B cell (primary cell): ENCODE measurements at regions not wholly inside any gene's neighbourhood (a gene's known extent, or its start where the extent isn't known, plus 50 kb on each side); places are given as distances from the start of the nearest gene placed in this dataset.

Experiments
- ATAC-seq: fragments of 200-7000 bp; cut with Tn5 transposase; one replicate; pipeline ENCODE4 v1.10.0; 2021; ENCODE audit warnings: low read depth, mild to moderate bottlenecking, moderate number of reproducible peaks, moderate library complexity
- CTCF ChIA-PET: fragments of 350-600 bp; sonication (Branson Sonifier 250); formaldehyde crosslinking; loops from one replicate; lab custom pipeline; 2021; ENCODE audit warnings: antibody characterized with exemption, inconsistent platforms; lab: Charles Lee
- POLR2A ChIA-PET: fragments of 350-600 bp; sonication (Branson Sonifier 250); formaldehyde crosslinking; loops from one replicate; lab custom pipeline; 2021; ENCODE audit warnings: antibody characterized with exemption; lab: Charles Lee
- DNase-seq: peaks from one replicate; pipeline ENCODE4 v3.0.0; 2013
- H2AFZ ChIP-seq: 2 replicates; pipeline ENCODE4 v1.6.1; 2012; ENCODE audit warnings: mild to moderate bottlenecking, low read depth, low read length; ENCODE audit not compliant: insufficient read depth, poor library complexity, severe bottlenecking
- H3K27ac ChIP-seq, 2 donors: 1 replicate in 1 of 2; 2 replicates in 1 of 2; pipeline ENCODE4 v1.5.1; 2012 to 2013; ENCODE audit warnings: low read length in 2 of 2, mild to moderate bottlenecking in 2 of 2, moderate library complexity in 1 of 2
- H3K27me3 ChIP-seq, 4 experiments: fragments of 200-600 bp in 1 of 4; sonication (generic) in 1 of 4; replicated peaks in 1 of 4; 1 replicate in 2 of 4; 2 replicates in 2 of 4; pipeline versions ENCODE4 v1.6.1 to v1.7.0; 2013 to 2016; ENCODE audit warnings: low read length in 3 of 4, mild to moderate bottlenecking in 2 of 4, mixed read lengths in 1 of 4, moderate library complexity in 1 of 4; ENCODE audit not compliant: insufficient read depth in 4 of 4, control insufficient read depth in 3 of 4; ENCODE audit errors: control extremely low read depth in 1 of 4
- H3K36me3 ChIP-seq, 2 experiments: replicated peaks in 1 of 2; 1 replicate in 1 of 2; 2 replicates in 1 of 2; pipeline versions ENCODE4 v1.6.1 to v1.7.1; 2013; ENCODE audit warnings: low read length in 1 of 2; ENCODE audit not compliant: insufficient read depth in 2 of 2, control insufficient read depth in 1 of 2; ENCODE audit errors: control extremely low read depth in 1 of 2, extremely low read depth in 1 of 2
- H3K4me1 ChIP-seq, 2 donors: fragments of 200-600 bp in 1 of 2; sonication (generic) in 1 of 2; 1 replicate in 1 of 2; 2 replicates in 1 of 2; pipeline versions ENCODE4 v1.5.1 to v1.6.1; 2013 to 2017; ENCODE audit warnings: low read length in 2 of 2; ENCODE audit not compliant: control insufficient read depth in 2 of 2, insufficient read depth in 2 of 2
- H3K4me2 ChIP-seq: replicated peaks from 2 replicates; pipeline ENCODE3; 2012; ENCODE audit warnings: mild to moderate bottlenecking, low read depth, low read length; ENCODE audit not compliant: poor library complexity, severe bottlenecking
- H3K4me3 ChIP-seq, 5 experiments: fragments of 200-600 bp in 1 of 5; sonication (generic) in 1 of 5; 1 replicate in 3 of 5; 2 replicates in 2 of 5; pipeline versions ENCODE4 v1.5.1 to v1.7.0; 2011 to 2016; ENCODE audit warnings: low read length in 4 of 5, mild to moderate bottlenecking in 4 of 5, low read depth in 2 of 5, control low read depth in 1 of 5, moderate library complexity in 1 of 5; ENCODE audit not compliant: insufficient read depth in 1 of 5; ENCODE audit errors: control extremely low read depth in 1 of 5, extremely low read depth in 1 of 5
- H3K79me2 ChIP-seq: fragments of 200-600 bp; sonication (generic); one replicate; pipeline ENCODE4 v1.6.0; 2016; ENCODE audit warnings: low read length; ENCODE audit not compliant: control insufficient read depth, insufficient read depth
- H3K9ac ChIP-seq: fragments of 200-600 bp; sonication (generic); 2 replicates; pipeline ENCODE4 v1.6.1; 2017; ENCODE audit warnings: mild to moderate bottlenecking, low read length, moderate library complexity
- H3K9me3 ChIP-seq, 3 donors: one replicate each; pipeline versions ENCODE4 v1.6.1 to v1.7.1; 2013; ENCODE audit warnings: low read length in 2 of 3; ENCODE audit not compliant: control insufficient read depth in 2 of 3, insufficient read depth in 1 of 3; ENCODE audit errors: control extremely low read depth in 1 of 3
- H4K20me1 ChIP-seq: 2 replicates; pipeline ENCODE4 v1.6.0; 2012; ENCODE audit warnings: mild to moderate bottlenecking, low read length; ENCODE audit not compliant: insufficient read depth, control insufficient read depth, poor library complexity, severe bottlenecking
- H3K27ac Mint-ChIP-seq: one replicate; pipeline ENCODE4 v1.8.0; 2021; ENCODE audit warnings: mixed read lengths
- H3K27me3 Mint-ChIP-seq: one replicate; pipeline ENCODE4 v1.8.0; 2021; ENCODE audit warnings: mixed read lengths
- H3K4me1 Mint-ChIP-seq: one replicate; pipeline ENCODE4 v1.8.0; 2021; ENCODE audit warnings: mixed read lengths
- H3K4me3 Mint-ChIP-seq: one replicate; pipeline ENCODE4 v1.8.0; 2021; ENCODE audit warnings: mixed read lengths
- H3K9me3 Mint-ChIP-seq: one replicate; pipeline ENCODE4 v1.8.0; 2022; ENCODE audit warnings: mixed read lengths; ENCODE audit not compliant: insufficient read depth
- EZH2 ChIP-seq: IDR thresholded peaks from 2 replicates; pipeline ENCODE4 v1.6.1; 2012; ENCODE audit warnings: borderline replicate concordance, low read depth, mild to moderate bottlenecking, moderate library complexity, low read length; ENCODE audit not compliant: insufficient read depth, poor library complexity, severe bottlenecking
- WGBS: methylation state at CpG from one replicate; pipeline ENCODE4 v1.1.5; 2013; ENCODE audit warnings: missing lambda C conversion rate; ENCODE audit not compliant: insufficient coverage; 5-methylcytosine and 5-hydroxymethylcytosine counted together
- intact Hi-C: fragments of 100-400 bp; cut with micrococcal nuclease; formaldehyde crosslinking; loops from one replicate; pipeline ENCODE4 v1.10.0; 2022
- TF ChIP-seq, protein P1 (sequence below): fragments of 200-600 bp; IDR thresholded peaks from one replicate; pipeline ENCODE4 v1.8.0; 2022; ENCODE audit warnings: antibody characterized with exemption, mild to moderate bottlenecking

DNA sequence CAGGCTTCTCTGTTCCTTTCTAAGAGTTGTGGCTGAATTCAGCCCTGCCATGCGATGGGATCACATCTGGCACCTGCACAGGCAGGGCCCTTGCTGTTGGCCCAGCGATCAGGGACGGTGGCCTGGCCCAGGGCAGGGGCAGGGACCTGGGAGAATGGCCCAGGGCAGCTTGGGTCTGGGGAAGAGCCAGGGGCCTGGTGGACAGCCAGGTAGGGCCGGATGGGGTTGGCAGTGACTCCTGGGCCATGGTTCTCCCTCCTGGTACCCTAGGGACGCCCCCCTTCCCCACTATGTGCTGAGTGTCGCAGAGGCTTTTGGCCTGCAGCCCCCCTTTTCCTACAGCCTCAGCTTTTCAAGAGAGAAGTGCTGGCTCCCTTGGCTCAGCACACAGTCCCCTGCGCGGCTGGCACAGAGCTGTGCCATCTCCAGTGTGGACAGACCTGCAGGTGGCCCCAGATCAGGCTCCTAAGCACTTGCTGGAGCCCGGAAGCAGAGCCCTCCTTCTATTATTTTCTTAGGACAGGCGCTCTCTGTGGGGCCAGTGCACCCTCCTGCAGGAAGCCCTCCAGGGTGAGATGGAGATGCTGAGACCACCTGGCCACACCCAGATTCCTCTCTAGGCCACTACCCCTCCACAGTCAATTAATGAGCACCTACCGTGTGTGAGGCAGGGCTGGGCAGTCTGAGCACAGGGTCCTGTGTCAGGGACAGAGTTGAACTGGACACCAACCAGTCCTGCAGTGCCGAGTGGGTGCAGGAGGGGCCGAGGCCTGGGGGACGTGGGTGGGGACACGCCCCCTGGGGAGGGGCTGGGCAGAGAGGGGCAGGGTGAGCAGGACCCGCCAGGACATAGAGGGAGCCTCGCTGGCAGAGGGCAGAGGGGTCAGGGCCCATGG lies 267.6 kb downstream of the ADGRD1 start:
- intact Hi-C loops = no loop called here
- no peaks in the 10 kb centered on the region for H4K20me1 ChIP-seq
- WGBS = 26% methylated on average over 15 of the region's 17 CpGs
- H3K4me1 ChIP-seq = peaks cover 22 to 24% of the 10 kb centered on the region in 2 donors
- no peak overlapping the region for H3K4me2 ChIP-seq
- H3K27me3 ChIP-seq = peaks cover 0 to 30% (median 4%) of the 10 kb centered on the region in 4 experiments
- no peaks in the 10 kb centered on the region for H3K79me2 ChIP-seq
- no peaks in the 10 kb centered on the region for H3K36me3 ChIP-seq
- no peak for TF ChIP-seq EZH2
- TF ChIP-seq, protein P1, sequence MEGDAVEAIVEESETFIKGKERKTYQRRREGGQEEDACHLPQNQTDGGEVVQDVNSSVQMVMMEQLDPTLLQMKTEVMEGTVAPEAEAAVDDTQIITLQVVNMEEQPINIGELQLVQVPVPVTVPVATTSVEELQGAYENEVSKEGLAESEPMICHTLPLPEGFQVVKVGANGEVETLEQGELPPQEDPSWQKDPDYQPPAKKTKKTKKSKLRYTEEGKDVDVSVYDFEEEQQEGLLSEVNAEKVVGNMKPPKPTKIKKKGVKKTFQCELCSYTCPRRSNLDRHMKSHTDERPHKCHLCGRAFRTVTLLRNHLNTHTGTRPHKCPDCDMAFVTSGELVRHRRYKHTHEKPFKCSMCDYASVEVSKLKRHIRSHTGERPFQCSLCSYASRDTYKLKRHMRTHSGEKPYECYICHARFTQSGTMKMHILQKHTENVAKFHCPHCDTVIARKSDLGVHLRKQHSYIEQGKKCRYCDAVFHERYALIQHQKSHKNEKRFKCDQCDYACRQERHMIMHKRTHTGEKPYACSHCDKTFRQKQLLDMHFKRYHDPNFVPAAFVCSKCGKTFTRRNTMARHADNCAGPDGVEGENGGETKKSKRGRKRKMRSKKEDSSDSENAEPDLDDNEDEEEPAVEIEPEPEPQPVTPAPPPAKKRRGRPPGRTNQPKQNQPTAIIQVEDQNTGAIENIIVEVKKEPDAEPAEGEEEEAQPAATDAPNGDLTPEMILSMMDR = no peak
- H3K4me3 ChIP-seq = no peak overlapping the region
- peaks cover 0 to 9% (median 0%) of the 10 kb centered on the region in 3 donors for H3K9me3 ChIP-seq
- no peak overlapping the region for H3K4me3 Mint-ChIP-seq
- ATAC-seq = no peak
- no peaks in the 10 kb centered on the region for H3K9me3 Mint-ChIP-seq
- no peak overlapping the region for H2AFZ ChIP-seq
- no peak for DNase-seq
- POLR2A ChIA-PET = no interaction called here
- H3K9ac ChIP-seq = no peak overlapping the region
- H3K27me3 Mint-ChIP-seq = peaks cover 46% of the 10 kb centered on the region
- H3K4me1 Mint-ChIP-seq = peaks cover 14% of the 10 kb centered on the region
- H3K27ac Mint-ChIP-seq = no peak overlapping the region
- CTCF ChIA-PET = no interaction called here
- H3K27ac ChIP-seq = no peak overlapping the region

DNA sequence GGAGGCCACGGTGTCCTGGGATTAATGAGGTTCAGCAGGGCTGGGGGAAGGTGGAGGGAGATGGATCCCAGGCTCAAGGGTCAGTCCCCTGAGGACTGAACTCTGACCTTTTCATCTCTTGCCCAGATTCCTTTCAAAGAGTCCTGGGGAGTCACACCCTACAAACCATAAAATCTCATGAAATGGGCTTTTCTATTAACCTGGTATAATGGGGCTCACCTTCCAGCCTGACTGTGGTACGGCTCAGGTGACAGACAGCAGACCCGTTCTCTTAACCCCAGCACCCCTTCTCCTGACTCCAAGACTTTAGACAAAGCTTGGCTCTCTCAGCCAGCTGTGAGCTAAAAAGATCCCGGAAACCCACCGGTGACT lies 268.2 kb downstream of the ADGRD1 start:
- ATAC-seq = no peak
- ChIA-PET CTCF (no interaction called here), POLR2A (no interaction called here)

More for the DNA sequence above, 268.2 kb downstream of the ADGRD1 start:
- no peaks in the 10 kb centered on the region for H3K9me3 Mint-ChIP-seq
- peaks cover 45% of the 10 kb centered on the region for H3K27me3 Mint-ChIP-seq
- Histone ChIP-seq H3K27ac (no peak overlapping the region), H3K27me3 (peaks cover 0 to 28% (median 4%) of the 10 kb centered on the region in 4 experiments), H3K9me3 (peaks cover 0 to 9% (median 0%) of the 10 kb centered on the region in 3 donors), H3K9ac (no peak overlapping the region), H3K4me2 (peak overlapping the region; percentile 57), H3K4me3 (no peak overlapping the region), H2AFZ (peak overlapping the region; percentile 58), H3K36me3 (no peaks in the 10 kb centered on the region), H3K4me1 (peaks cover 22 to 24% of the 10 kb centered on the region in 2 donors), H4K20me1 (no peaks in the 10 kb centered on the region), H3K79me2 (no peaks in the 10 kb centered on the region)
- 10% methylated on average over 5 of the region's 5 CpGs for WGBS
- H3K27ac Mint-ChIP-seq = no peak overlapping the region
- TF ChIP-seq, protein P1 = no peak
- no peak for TF ChIP-seq EZH2
- no peak for DNase-seq
- intact Hi-C loops = no loop called here
- H3K4me3 Mint-ChIP-seq = peak overlapping the region; percentile 39
- H3K4me1 Mint-ChIP-seq = peaks cover 14% of the 10 kb centered on the region
